ENCODE measurements at regions not wholly inside any gene's neighbourhood (a gene's known extent, or its start where the extent isn't known, plus 50 kb on each side); places are given as distances from the start of the nearest gene placed in this dataset.
"Not testable (repeated sequence)": the region's sequence is repeated elsewhere in the genome, so short reads cannot be mapped to it uniquely, and the experiment has no call there.

GRCh38 chr6:139699911-139700310 is 325.5 kb upstream of the CITED2 start:
- H3K36me3 Mint-ChIP-seq (ENCODE audit: low read depth) = no peaks in the 10 kb centered on the region
- POLR2A ChIA-PET = no interaction called here
- CTCF ChIA-PET = no interaction called here
- no peaks in the 10 kb centered on the region for H3K4me1 Mint-ChIP-seq
- DNase-seq = no peak
- no peak overlapping the region for H3K27ac Mint-ChIP-seq
- H3K9me3 Mint-ChIP-seq = peaks cover 4% of the 10 kb centered on the region
- peaks cover 8% of the 10 kb centered on the region for H3K27me3 Mint-ChIP-seq
- H3K4me3 Mint-ChIP-seq = no peak overlapping the region

GRCh38 chr6:139699335-139699734 is 324.9 kb upstream of the CITED2 start:
- no peak overlapping the region for H3K27ac Mint-ChIP-seq
- ChIA-PET CTCF (no interaction called here), POLR2A (no interaction called here)
- peaks cover 8% of the 10 kb centered on the region for H3K27me3 Mint-ChIP-seq
- no peak overlapping the region for H3K4me3 Mint-ChIP-seq
- H3K9me3 Mint-ChIP-seq = peaks cover 4% of the 10 kb centered on the region
- no peaks in the 10 kb centered on the region for H3K4me1 Mint-ChIP-seq
- DNase-seq = no peak
- no peaks in the 10 kb centered on the region for H3K36me3 Mint-ChIP-seq (ENCODE audit: low read depth)

GRCh38 chr6:139698526-139699176 is 324.2 kb upstream of the CITED2 start:
- Mint-ChIP-seq H3K4me3 (no peak overlapping the region), H3K27me3 (peaks cover 8% of the 10 kb centered on the region), H3K4me1 (no peaks in the 10 kb centered on the region), H3K9me3 (peaks cover 4% of the 10 kb centered on the region), H3K27ac (no peak overlapping the region), H3K36me3 (ENCODE audit: low read depth) (no peaks in the 10 kb centered on the region)
- ChIA-PET POLR2A (no interaction called here), CTCF (interaction anchor here (0.6 kb wide), 1 partner anchor 66 kb away, joined by 5 read pairs; no protein-coding TSS in a partner anchor)
- no peak for DNase-seq

- DNase-seq; H3K4me1 Mint-ChIP-seq; H3K36me3 Mint-ChIP-seq (ENCODE audit: low read depth); H3K4me3 Mint-ChIP-seq; H3K27me3 Mint-ChIP-seq; POLR2A ChIA-PET; H3K9me3 Mint-ChIP-seq; H3K27ac Mint-ChIP-seq: not testable (repeated sequence)
- CTCF ChIA-PET = interaction anchor here (0.6 kb wide), 1 partner anchor 65 kb away, joined by 5 read pairs; no protein-coding TSS in a partner anchor
Observed at GRCh38 chr6:139697856-139698255, 323.4 kb upstream of the CITED2 start.

GRCh38 chr6:139696991-139697390 is 322.5 kb upstream of the CITED2 start:
- H3K4me1 Mint-ChIP-seq; DNase-seq; H3K27ac Mint-ChIP-seq; H3K9me3 Mint-ChIP-seq; H3K36me3 Mint-ChIP-seq (ENCODE audit: low read depth); H3K4me3 Mint-ChIP-seq; CTCF ChIA-PET; POLR2A ChIA-PET: not testable (repeated sequence)
- H3K27me3 Mint-ChIP-seq = peaks cover 12% of the 10 kb centered on the region

- no peak overlapping the region for H3K4me3 Mint-ChIP-seq
- H3K36me3 Mint-ChIP-seq (ENCODE audit: low read depth) = no peaks in the 10 kb centered on the region
- POLR2A ChIA-PET = interaction anchor here (0.5 kb wide), 1 partner anchor 131 kb away, joined by 7 read pairs; no protein-coding TSS in a partner anchor
- CTCF ChIA-PET = no interaction called here
- no peaks in the 10 kb centered on the region for H3K4me1 Mint-ChIP-seq
- H3K27ac Mint-ChIP-seq = no peak overlapping the region
- H3K27me3 Mint-ChIP-seq = peaks cover 12% of the 10 kb centered on the region
- peaks cover 4% of the 10 kb centered on the region for H3K9me3 Mint-ChIP-seq
- DNase-seq = no peak
Observed at GRCh38 chr6:139695361-139695760, 320.9 kb upstream of the CITED2 start.

- CTCF ChIA-PET = no interaction called here
- H3K4me1 Mint-ChIP-seq = no peaks in the 10 kb centered on the region
- no peak overlapping the region for H3K4me3 Mint-ChIP-seq
- H3K9me3 Mint-ChIP-seq = peaks cover 3% of the 10 kb centered on the region
- peaks cover 12% of the 10 kb centered on the region for H3K27me3 Mint-ChIP-seq
- POLR2A ChIA-PET = no interaction called here
- no peaks in the 10 kb centered on the region for H3K36me3 Mint-ChIP-seq (ENCODE audit: low read depth)
- no peak overlapping the region for H3K27ac Mint-ChIP-seq
- no peak for DNase-seq
Observed at GRCh38 chr6:139693735-139694134, 319.3 kb upstream of the CITED2 start.

- Mint-ChIP-seq H3K9me3 (no peaks in the 10 kb centered on the region), H3K4me3 (no peak overlapping the region), H3K27me3 (peaks cover 5% of the 10 kb centered on the region), H3K4me1 (no peaks in the 10 kb centered on the region), H3K36me3 (ENCODE audit: low read depth) (no peaks in the 10 kb centered on the region), H3K27ac (no peak overlapping the region)
- no peak for DNase-seq
- POLR2A ChIA-PET = no interaction called here
- CTCF ChIA-PET = no interaction called here
Observed at GRCh38 chr6:139690007-139690406, 315.6 kb upstream of the CITED2 start.

- DNase-seq = no peak
- POLR2A ChIA-PET = no interaction called here
- CTCF ChIA-PET = no interaction called here
- H3K27me3 Mint-ChIP-seq = no peaks in the 10 kb centered on the region
- no peaks in the 10 kb centered on the region for H3K36me3 Mint-ChIP-seq (ENCODE audit: low read depth)
- no peak overlapping the region for H3K4me3 Mint-ChIP-seq
- H3K27ac Mint-ChIP-seq = no peak overlapping the region
- no peaks in the 10 kb centered on the region for H3K4me1 Mint-ChIP-seq
- H3K9me3 Mint-ChIP-seq = no peaks in the 10 kb centered on the region
Observed at GRCh38 chr6:139687055-139687454, 312.6 kb upstream of the CITED2 start.

GRCh38 chr6:139686308-139686707 is 311.9 kb upstream of the CITED2 start:
- no peaks in the 10 kb centered on the region for H3K27me3 Mint-ChIP-seq

GRCh38 chr6:139685009-139685408 is 310.6 kb upstream of the CITED2 start:
- no peak overlapping the region for H3K27ac Mint-ChIP-seq
- H3K4me1 Mint-ChIP-seq = no peaks in the 10 kb centered on the region
- DNase-seq = no peak
- no peaks in the 10 kb centered on the region for H3K9me3 Mint-ChIP-seq
- ChIA-PET POLR2A (no interaction called here), CTCF (interaction anchor here (1.4 kb wide), 1 partner anchor 9 kb away, joined by 4 read pairs; no protein-coding TSS in a partner anchor)
- no peak overlapping the region for H3K4me3 Mint-ChIP-seq
- H3K36me3 Mint-ChIP-seq (ENCODE audit: low read depth) = no peaks in the 10 kb centered on the region
- no peaks in the 10 kb centered on the region for H3K27me3 Mint-ChIP-seq

More at GRCh38 chr6:139686308-139686707, 311.9 kb upstream of the CITED2 start:
- DNase-seq = no peak
- Mint-ChIP-seq H3K27ac (no peak overlapping the region), H3K4me1 (no peaks in the 10 kb centered on the region), H3K9me3 (no peaks in the 10 kb centered on the region), H3K4me3 (no peak overlapping the region), H3K36me3 (ENCODE audit: low read depth) (no peaks in the 10 kb centered on the region)
- POLR2A ChIA-PET = no interaction called here
- CTCF ChIA-PET = no interaction called here

- ChIA-PET POLR2A (no interaction called here), CTCF (no interaction called here)
Observed at GRCh38 chr6:139680819-139681218, 306.4 kb upstream of the CITED2 start.

GRCh38 chr6:139679516-139680179 is 305.2 kb upstream of the CITED2 start:
- no peak overlapping the region for H3K27ac Mint-ChIP-seq
- H3K9me3 Mint-ChIP-seq = no peaks in the 10 kb centered on the region
- no peaks in the 10 kb centered on the region for H3K27me3 Mint-ChIP-seq
- H3K4me3 Mint-ChIP-seq = no peak overlapping the region
- no peaks in the 10 kb centered on the region for H3K4me1 Mint-ChIP-seq
- ChIA-PET CTCF (no interaction called here), POLR2A (no interaction called here)
- no peaks in the 10 kb centered on the region for H3K36me3 Mint-ChIP-seq (ENCODE audit: low read depth)
- no peak for DNase-seq

More at GRCh38 chr6:139680819-139681218, 306.4 kb upstream of the CITED2 start:
- no peak overlapping the region for H3K4me3 Mint-ChIP-seq
- no peak for DNase-seq
- H3K27me3 Mint-ChIP-seq = no peaks in the 10 kb centered on the region
- no peaks in the 10 kb centered on the region for H3K4me1 Mint-ChIP-seq
- H3K27ac Mint-ChIP-seq = no peak overlapping the region
- no peaks in the 10 kb centered on the region for H3K9me3 Mint-ChIP-seq
- no peaks in the 10 kb centered on the region for H3K36me3 Mint-ChIP-seq (ENCODE audit: low read depth)

GRCh38 chr6:139676718-139677117 is 302.3 kb upstream of the CITED2 start:
- no peaks in the 10 kb centered on the region for H3K9me3 Mint-ChIP-seq
- no peak for DNase-seq
- H3K4me3 Mint-ChIP-seq = no peak overlapping the region
- CTCF ChIA-PET = interaction anchor here (1.9 kb wide), 1 partner anchor 9 kb away, joined by 4 read pairs; no protein-coding TSS in a partner anchor
- H3K27me3 Mint-ChIP-seq = peaks cover 14% of the 10 kb centered on the region
- no peaks in the 10 kb centered on the region for H3K4me1 Mint-ChIP-seq
- POLR2A ChIA-PET = no interaction called here
- H3K27ac Mint-ChIP-seq = no peak overlapping the region
- no peaks in the 10 kb centered on the region for H3K36me3 Mint-ChIP-seq (ENCODE audit: low read depth)

Measured in activated CD4-positive, alpha-beta T cell treated with anti-CD3 and anti-CD28 coated beads, Interleukin-2, amount 10 ng/mL, durations not matched to agents 7 days and 5 days (primary cell).